ENCODE measurements at regions not wholly inside any gene's neighbourhood (a gene's known extent, or its start where the extent isn't known, plus 50 kb on each side); places are given as distances from the start of the nearest gene placed in this dataset.
A peak's percentile ranks its signal among the peaks of the same experiment; 100 is the strongest.

DNA sequence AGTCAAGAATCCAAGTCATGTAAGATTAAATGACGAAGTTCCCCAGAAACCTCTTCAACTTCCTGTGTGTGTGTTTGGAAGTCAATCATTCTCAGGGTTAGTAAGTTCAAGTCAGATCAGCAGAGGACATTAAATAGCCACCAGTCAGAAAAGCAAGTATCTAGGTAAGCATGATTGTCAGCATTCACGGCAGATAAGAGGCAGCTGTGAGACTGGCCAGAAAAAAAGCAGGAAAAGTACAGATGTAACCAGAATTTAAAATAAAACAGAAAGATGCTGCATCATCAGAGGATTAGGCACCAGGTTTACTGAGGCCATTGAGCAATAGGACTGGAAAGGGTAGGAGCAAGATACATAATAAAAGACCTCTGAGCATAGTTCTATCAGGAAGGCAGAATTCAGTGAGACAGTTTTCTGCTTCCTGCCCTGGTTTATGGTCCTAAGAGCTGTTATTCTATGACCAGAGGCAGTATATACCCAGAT lies 606.9 kb downstream of the FSCB start:
- intact Hi-C loops (cut with micrococcal nuclease; ENCODE audit: unreplicated experiment) = no loop called here
- Histone ChIP-seq H3K4me1 (no peaks in the 10 kb centered on the region), H3K36me3 (ENCODE audit: control insufficient read depth, insufficient read depth, low read length) (no peaks in the 10 kb centered on the region), H3K27me3 (replicated peaks; ENCODE audit: control insufficient read depth, insufficient read depth, low read length) (no peaks in the 10 kb centered on the region), H3K4me3 (ENCODE audit: low read depth, low read length) (no peak overlapping the region), H3K9me3 (no peaks in the 10 kb centered on the region)
- Mint-ChIP-seq H3K9me3 (ENCODE audit: unreplicated experiment) (no peaks in the 10 kb centered on the region), H3K4me1 (ENCODE audit: low read depth, unreplicated experiment) (no peaks in the 10 kb centered on the region), H3K36me3 (ENCODE audit: insufficient read depth, unreplicated experiment) (no peaks in the 10 kb centered on the region), H3K27ac (ENCODE audit: unreplicated experiment) (no peak overlapping the region), H3K27me3 (ENCODE audit: insufficient read depth, unreplicated experiment) (no peaks in the 10 kb centered on the region), H3K4me3 (ENCODE audit: unreplicated experiment) (no peak overlapping the region)
- POLR2A ChIA-PET = no interaction called here
- CTCF ChIA-PET = no interaction called here
- TF ChIP-seq, protein P1, sequence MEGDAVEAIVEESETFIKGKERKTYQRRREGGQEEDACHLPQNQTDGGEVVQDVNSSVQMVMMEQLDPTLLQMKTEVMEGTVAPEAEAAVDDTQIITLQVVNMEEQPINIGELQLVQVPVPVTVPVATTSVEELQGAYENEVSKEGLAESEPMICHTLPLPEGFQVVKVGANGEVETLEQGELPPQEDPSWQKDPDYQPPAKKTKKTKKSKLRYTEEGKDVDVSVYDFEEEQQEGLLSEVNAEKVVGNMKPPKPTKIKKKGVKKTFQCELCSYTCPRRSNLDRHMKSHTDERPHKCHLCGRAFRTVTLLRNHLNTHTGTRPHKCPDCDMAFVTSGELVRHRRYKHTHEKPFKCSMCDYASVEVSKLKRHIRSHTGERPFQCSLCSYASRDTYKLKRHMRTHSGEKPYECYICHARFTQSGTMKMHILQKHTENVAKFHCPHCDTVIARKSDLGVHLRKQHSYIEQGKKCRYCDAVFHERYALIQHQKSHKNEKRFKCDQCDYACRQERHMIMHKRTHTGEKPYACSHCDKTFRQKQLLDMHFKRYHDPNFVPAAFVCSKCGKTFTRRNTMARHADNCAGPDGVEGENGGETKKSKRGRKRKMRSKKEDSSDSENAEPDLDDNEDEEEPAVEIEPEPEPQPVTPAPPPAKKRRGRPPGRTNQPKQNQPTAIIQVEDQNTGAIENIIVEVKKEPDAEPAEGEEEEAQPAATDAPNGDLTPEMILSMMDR (IDR thresholded peaks at IDR 0.05; ENCODE audit: insufficient read depth in 1 of 2, low read depth in 1 of 2, low read length in 1 of 2, severe bottlenecking in 1 of 2, unreplicated experiment in 1 of 2) = no peak
- BruUV-seq (replicated peaks) = no TSS peak
- no peak for DNase-seq

DNA sequence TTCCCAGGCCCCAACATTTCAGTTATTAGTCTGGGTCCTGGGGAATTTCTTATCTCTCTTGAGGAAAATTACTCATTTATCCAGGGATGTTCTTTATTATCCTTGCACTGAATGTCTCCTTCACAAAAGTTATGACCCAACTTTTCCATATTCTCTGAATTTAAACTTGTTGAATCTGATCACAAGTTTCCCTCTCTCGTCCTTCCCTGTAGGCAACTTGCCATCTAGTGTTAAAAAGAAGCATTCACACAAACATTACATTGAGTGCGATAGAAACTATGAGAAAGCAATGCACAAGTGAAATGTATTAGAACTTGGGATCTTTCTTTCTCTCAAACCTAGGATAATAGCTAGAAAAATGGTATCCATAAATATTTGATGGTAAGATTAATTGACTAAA lies 608.4 kb downstream of the FSCB start:
- no peak overlapping the region for H3K4me3 Mint-ChIP-seq (ENCODE audit: unreplicated experiment)
- TF ChIP-seq, protein P1 (IDR thresholded peaks at IDR 0.05; ENCODE audit: insufficient read depth in 1 of 2, low read depth in 1 of 2, low read length in 1 of 2, severe bottlenecking in 1 of 2, unreplicated experiment in 1 of 2) = peak in 1 of 2 experiments; percentile 11
- DNase-seq = no peak
- H3K27ac Mint-ChIP-seq (ENCODE audit: unreplicated experiment) = no peak overlapping the region
- no peaks in the 10 kb centered on the region for H3K36me3 Mint-ChIP-seq (ENCODE audit: insufficient read depth, unreplicated experiment)
- H3K27me3 Mint-ChIP-seq (ENCODE audit: insufficient read depth, unreplicated experiment) = no peaks in the 10 kb centered on the region
- no peaks in the 10 kb centered on the region for H3K4me1 ChIP-seq
- intact Hi-C loops (cut with micrococcal nuclease; ENCODE audit: unreplicated experiment) = no loop called here
- POLR2A ChIA-PET = no interaction called here
- no TSS peak for BruUV-seq (replicated peaks)
- H3K4me1 Mint-ChIP-seq (ENCODE audit: low read depth, unreplicated experiment) = no peaks in the 10 kb centered on the region
- no peaks in the 10 kb centered on the region for H3K36me3 ChIP-seq (ENCODE audit: control insufficient read depth, insufficient read depth, low read length)
- CTCF ChIA-PET = no interaction called here
- H3K9me3 ChIP-seq = no peaks in the 10 kb centered on the region
- no peaks in the 10 kb centered on the region for H3K9me3 Mint-ChIP-seq (ENCODE audit: unreplicated experiment)
- H3K27me3 ChIP-seq (replicated peaks; ENCODE audit: control insufficient read depth, insufficient read depth, low read length) = no peaks in the 10 kb centered on the region
- H3K4me3 ChIP-seq (ENCODE audit: low read depth, low read length) = no peak overlapping the region

DNA sequence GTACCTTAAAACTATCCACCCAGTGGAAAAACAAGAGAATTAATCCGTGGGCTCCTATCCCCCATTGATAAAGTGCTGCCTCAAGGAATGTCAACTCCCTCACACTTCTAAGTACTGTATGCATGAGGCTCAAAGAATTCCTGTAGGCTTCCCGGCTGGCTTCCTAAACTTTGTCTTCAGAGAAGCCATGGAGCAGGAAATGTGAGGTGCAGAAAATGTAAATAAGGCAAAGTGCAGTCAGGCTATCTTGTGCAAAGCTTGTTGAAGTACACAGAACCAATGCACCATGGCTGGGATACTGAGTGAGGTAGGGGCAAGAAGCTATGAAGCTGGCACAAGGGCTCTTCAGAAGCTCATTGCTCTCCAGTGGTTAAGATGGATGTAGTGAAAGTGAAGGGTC lies 611.0 kb downstream of the FSCB start:
- no TSS peak for BruUV-seq (replicated peaks)
- intact Hi-C loops (cut with micrococcal nuclease; ENCODE audit: unreplicated experiment) = no loop called here
- H3K4me1 Mint-ChIP-seq (ENCODE audit: low read depth, unreplicated experiment) = no peaks in the 10 kb centered on the region

More for the DNA sequence above, 611.0 kb downstream of the FSCB start:
- H3K4me1 ChIP-seq = no peaks in the 10 kb centered on the region
- TF ChIP-seq, protein P1 (IDR thresholded peaks at IDR 0.05; ENCODE audit: insufficient read depth in 1 of 2, low read depth in 1 of 2, low read length in 1 of 2, severe bottlenecking in 1 of 2, unreplicated experiment in 1 of 2) = no peak
- no peaks in the 10 kb centered on the region for H3K9me3 ChIP-seq
- no peaks in the 10 kb centered on the region for H3K27me3 Mint-ChIP-seq (ENCODE audit: insufficient read depth, unreplicated experiment)
- no peaks in the 10 kb centered on the region for H3K36me3 Mint-ChIP-seq (ENCODE audit: insufficient read depth, unreplicated experiment)
- DNase-seq = no peak
- no peaks in the 10 kb centered on the region for H3K27me3 ChIP-seq (replicated peaks; ENCODE audit: control insufficient read depth, insufficient read depth, low read length)
- H3K36me3 ChIP-seq (ENCODE audit: control insufficient read depth, insufficient read depth, low read length) = no peaks in the 10 kb centered on the region
- no peak overlapping the region for H3K4me3 Mint-ChIP-seq (ENCODE audit: unreplicated experiment)
- no peak overlapping the region for H3K4me3 ChIP-seq (ENCODE audit: low read depth, low read length)
- H3K27ac Mint-ChIP-seq (ENCODE audit: unreplicated experiment) = no peak overlapping the region
- POLR2A ChIA-PET = no interaction called here
- CTCF ChIA-PET = no interaction called here
- H3K9me3 Mint-ChIP-seq (ENCODE audit: unreplicated experiment) = no peaks in the 10 kb centered on the region

Data from Caco-2 (cell line).